ENCODE measurements at regions not wholly inside any gene's neighbourhood (a gene's known extent, or its start where the extent isn't known, plus 50 kb on each side); places are given as distances from the start of the nearest gene placed in this dataset.
"Not testable (repeated sequence)": the region's sequence is repeated elsewhere in the genome, so short reads cannot be mapped to it uniquely, and the experiment has no call there.

DNA sequence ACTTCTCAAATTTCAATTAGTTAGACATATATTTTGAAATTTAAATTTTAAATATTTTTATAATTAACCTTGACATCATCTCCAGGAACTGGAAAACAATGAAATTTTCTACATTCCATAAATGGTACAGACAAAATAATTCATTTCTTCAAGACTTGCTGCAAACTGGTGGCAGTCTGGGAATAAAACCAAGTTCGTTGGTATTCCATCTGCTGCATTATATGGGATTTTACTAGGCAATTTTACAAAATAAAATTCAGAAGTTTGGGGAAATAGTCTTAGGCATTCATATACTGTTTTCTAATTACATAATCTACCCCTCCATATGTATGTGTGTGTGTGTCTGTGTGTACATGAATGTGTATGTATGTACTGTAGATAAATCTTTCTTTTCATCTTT lies 984.6 kb upstream of the KCND2 start:
- FAIRE-seq, result no peak

DNA sequence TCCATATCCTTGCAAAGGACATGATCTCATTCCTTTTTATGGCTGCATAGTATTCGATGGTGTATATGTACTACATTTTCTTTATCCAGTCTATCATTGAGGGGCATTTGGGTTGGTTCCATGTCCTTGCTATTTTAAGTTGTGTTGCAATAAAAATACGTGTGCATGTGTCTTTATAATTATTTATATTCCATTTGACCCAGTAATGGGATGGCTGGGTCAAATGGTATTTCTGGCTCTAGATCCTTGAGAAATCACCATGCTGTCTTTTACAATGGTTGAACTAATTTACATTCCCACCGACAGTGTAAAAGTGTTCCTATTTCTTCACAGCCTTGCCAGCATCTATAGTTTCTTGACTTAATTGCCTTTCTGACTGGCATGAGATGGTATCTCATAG lies 972.6 kb upstream of the KCND2 start:
- not testable (repeated sequence) for FAIRE-seq

DNA sequence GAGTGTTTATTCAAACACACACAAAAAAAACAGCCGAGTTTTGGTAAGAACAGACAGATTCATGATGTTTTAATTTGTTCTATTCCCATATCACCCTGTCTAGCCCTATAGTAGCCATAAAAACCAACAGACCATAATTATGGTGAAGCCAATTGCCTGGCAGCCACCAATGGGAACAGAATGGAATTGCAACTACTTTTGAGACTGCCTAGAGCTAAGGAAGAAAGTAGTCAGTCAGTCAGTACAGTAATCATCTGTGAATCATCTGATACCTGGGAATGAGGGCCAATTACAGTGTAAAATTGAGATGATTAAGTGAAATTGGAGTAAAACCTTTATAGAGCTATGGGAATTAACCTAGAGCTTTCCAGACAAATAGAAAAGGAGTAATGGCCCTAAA lies 952.7 kb upstream of the KCND2 start:
- FAIRE-seq, result no peak

GRCh38 chr7:119329715-119330114 lies 943.3 kb upstream of the KCND2 start:
- no peak for FAIRE-seq

DNA sequence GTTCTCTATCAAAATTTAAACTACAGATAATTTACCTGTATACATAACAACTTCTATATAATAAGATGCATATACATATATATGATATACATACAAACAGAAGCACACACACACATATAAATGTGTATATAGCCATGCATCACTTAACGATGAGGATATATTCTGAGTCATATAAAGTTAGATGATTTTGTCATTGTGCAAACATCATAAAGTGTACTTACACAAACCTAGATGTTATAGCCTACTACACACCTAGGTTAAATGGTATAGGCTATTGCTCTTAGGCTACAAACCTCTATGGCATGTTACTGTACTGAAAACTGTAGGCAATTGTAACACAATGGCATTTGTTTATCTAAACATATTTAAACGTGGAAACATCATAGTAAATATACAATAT lies 937.6 kb upstream of the KCND2 start:
- FAIRE-seq, result no peak

DNA sequence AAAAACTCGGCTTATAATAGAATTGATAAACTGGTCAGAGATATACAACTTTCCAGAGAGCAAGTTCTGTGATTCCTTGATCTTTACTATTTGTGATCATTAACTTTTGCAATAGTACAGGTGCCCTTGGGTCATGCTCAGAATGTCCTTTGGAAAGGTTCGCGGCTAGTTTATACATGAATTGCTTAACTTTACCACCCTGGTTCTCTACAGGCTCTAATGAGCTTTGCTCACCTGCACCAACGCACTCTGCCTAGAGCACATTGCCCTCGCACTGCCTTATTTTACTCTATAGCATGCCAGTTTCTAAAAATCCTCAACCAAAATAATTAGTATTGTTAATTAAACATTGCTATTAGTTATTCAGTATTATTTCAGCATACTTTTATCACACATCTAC lies 931.2 kb upstream of the KCND2 start:
- no peak for FAIRE-seq

GRCh38 chr7:119343289-119343688 lies 929.7 kb upstream of the KCND2 start:
- FAIRE-seq, result no peak

GRCh38 chr7:119344466-119344865 lies 928.5 kb upstream of the KCND2 start:
- FAIRE-seq, result no peak

GRCh38 chr7:119348491-119348890 lies 924.5 kb upstream of the KCND2 start:
- no peak for FAIRE-seq

- no peak for FAIRE-seq
Measured at GRCh38 chr7:119350334-119350733, 922.6 kb upstream of the KCND2 start.

DNA sequence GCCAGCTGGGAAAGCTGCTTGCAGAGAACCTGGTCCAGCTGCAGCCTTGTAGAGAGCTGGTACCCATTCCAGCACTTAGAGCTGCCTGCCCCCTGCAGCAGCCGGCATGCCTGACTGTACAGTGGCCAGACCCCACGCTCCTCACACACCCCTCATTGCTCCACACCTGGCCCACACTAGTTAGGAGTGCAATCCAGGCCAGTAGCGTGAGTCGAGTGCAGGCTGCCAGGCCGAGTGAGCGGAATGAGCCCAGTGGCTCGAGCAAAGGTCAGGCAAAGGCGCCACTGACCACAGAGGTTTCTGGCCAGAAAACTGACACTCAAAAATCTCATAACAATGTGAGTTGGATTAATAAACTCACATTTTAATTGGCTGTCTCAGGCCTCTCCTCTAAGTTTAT lies 921.7 kb upstream of the KCND2 start:
- no peak for FAIRE-seq

DNA sequence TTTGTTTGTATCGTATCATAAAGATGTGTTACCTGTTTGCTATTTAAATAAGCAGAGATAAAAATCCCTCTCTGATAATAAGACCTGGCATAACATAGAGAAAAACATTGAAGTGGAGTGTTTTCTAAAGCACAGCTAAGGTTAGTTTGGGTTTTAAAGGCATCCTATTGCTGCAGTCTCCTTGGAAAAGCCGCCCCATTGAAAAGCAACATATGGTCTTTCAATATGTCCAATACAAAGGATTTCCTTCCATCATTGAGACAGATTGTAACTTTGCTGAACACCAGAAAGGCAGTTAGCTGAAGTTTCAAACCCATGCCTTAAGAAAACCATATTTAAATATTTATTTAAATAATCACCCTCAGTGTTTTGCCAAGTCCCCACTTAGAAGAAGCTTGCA lies 898.5 kb upstream of the KCND2 start:
- no peak for FAIRE-seq

DNA sequence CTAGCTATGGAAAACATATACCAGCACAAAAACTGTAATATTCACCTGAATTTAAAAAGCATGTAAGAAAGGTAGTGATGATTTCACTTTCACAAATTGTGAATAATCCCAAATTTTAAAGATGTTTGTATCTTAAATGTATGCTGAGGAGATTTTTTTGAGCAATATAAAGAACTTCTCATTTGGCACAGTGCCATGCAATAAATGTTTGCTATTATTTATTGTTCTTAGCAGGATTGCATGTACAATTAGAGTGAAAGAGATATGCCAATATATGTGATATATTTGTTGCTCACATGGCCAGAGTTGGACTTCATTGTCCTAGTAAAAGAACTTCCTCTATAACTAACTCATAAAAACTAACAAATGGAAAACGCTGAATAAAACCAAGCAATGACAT lies 895.1 kb upstream of the KCND2 start:
- no peak for FAIRE-seq

GRCh38 chr7:119382726-119383125 lies 890.2 kb upstream of the KCND2 start:
- FAIRE-seq, result no peak

DNA sequence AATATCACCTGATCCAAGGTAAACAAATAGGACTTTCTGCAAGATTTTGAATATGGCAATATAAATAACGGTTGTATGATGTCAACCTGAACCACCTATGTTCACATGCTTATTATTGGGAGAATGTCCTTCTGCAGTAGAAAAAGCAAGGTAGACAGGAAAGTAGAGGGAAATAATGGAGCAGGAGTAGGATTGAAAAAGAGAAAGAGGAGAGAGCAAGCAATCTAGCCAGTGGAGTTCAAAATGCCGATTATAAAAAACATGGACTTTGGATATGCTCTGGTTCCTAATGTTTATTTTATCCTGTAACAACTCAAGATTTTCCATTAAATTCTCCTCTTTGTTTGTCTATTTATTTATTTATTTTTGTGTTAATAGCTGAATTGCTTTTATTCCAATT lies 878.0 kb upstream of the KCND2 start:
- FAIRE-seq, result no peak

- no peak for FAIRE-seq
Measured at GRCh38 chr7:119397156-119397555, 875.8 kb upstream of the KCND2 start.

DNA sequence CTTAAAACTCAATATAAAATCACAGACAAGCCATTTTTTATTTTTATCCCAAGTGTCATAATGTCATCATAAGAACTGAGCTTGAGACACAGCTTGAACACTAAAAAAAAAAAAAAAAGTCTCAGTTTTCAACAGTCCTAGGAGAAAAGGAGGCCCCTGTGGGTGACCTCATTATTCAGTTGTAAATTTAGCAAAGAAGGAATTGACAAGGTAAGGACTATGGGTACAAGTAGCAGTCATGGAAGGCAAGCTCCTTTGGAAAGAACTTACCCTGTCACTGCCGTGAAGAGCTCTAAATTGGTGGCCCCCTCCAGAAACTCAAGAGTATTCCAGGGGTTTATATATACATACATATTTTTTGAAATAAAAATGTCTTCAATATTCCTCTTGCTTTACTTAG lies 864.4 kb upstream of the KCND2 start:
- FAIRE-seq, result no peak

DNA sequence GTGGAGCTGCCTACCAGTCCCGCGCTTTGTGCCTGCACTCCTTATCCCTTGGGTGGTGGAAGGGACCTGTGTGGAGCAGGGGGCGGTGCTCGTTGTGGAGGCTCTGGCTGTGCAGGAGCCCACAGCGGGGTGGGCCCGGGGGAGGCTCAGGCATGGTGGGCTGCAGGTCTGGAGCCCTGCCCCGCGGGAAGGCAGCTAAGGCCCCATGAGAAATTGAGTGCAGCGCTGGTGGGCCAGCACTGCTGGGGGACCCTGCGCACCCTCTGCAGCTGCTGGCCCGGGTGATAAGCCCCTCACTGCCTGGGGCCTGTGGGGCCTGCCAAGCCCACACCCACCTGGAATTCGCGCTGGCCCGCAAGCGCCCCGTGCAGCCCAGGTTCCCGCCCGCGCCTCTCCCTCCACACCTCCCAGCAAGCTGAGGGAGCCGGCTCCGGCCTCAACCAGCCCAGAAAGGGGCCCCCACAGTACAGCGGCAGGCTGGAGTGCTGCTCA lies 859.6 kb upstream of the KCND2 start:
- no peak for FAIRE-seq

DNA sequence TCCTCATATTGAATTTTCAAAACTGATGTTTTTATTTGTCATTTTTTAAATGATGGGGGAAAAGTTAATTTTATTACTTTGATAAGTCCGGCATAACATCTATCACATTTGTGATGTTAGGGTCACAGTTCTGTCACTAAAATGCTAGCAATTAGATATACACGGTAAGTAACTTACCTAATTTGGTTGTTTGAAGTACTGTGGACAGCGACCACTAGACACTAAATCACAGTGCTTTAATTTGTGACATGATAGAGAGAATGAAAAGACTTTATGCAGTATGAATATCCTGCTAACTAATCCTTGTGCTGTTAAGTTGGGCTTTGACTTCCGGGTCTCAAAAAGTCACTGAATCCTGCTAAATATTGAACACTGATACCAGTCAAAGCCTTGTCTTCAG lies 857.3 kb upstream of the KCND2 start:
- no peak for FAIRE-seq

DNA sequence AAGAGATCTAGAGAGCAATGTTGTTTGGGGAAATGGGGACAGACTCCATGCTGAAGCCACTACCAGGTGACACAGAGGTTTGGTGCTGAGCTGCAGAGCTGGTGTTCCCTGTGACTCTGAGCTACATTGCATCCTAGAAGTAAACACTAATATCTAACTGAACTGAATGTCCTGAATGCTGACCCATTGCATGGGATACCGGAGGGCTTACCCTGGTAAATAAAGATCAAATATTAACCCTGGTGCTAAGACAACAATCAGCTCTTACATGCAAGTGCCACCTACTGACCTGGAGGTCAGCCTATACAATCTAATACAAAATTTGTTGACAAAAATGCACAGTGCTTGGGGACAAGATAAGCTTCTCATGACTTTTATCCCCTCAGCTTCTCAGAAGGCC lies 851.3 kb upstream of the KCND2 start:
- no peak for FAIRE-seq

- FAIRE-seq, result peak; percentile 69
Measured at GRCh38 chr7:119436882-119437281, 836.1 kb upstream of the KCND2 start.

DNA sequence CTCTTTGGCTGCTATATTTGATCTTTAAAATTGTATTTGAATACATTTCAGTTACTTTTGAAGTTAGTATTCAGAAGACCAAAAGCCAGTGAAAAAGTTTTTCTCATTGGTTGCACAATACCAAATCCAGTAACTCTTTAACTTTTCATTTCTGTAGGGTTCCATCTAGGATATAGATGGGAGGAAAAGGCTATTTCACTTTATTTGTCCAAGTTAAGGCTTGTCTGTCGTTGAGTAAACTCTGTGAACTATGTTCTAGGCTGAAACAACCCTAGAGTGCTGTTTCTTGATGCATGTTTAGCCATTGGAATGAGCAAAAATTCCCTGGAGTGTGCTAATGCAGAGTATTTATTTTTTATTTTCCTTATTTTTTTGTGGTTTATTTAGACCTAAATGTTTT lies 834.7 kb upstream of the KCND2 start:
- FAIRE-seq, result no peak

DNA sequence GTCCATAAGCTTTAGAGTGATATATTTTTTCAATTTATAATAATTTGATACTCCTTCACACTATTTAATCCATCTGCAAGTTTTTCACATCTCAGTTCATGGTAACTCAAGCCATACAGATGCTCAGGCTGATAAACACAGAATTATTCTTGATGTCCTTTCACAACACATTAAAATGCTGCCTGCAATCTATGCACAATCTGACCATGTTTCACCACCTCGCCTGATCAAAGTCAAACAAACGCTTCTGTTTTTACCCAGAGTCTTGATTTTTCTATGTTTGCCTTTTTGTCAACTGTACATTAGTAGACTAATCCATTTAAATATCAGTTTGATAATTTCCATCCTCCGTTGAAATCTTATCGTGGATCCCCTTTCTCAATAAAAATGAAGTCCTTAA lies 833.8 kb upstream of the KCND2 start:
- FAIRE-seq, result no peak

- FAIRE-seq, result no peak
Measured at GRCh38 chr7:119452401-119452800, 820.6 kb upstream of the KCND2 start.

DNA sequence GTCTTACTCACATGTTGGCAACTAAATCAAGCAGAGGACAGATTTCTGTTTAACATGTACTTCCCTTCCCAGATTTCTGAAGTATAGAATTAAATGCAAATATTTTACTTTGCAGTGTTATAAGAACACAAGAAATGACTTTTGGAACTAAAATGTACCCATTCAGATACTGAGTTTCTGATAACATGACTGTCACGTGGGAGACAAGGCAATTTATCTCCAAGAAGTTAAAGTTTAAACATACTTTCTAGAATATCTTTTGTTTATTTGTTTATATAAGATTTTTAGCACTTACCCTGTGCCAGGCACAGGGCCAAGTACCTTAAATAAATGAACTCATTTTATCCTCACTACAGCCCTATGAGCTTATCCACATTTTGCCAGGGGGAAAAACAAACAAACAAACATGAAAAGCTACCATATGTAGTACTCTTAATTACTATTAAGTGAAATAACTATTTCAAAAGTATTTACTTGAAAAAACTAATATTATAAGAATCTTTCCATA lies 807.1 kb upstream of the KCND2 start:
- FAIRE-seq, result no peak
